Stimulated activated CD4-positive, alpha-beta T cell treated with anti-CD3 and anti-CD28 coated beads, Interleukin-4, amount 100 ng/mL, for 1 hour (primary cell): ENCODE measurements at regions not wholly inside any gene's neighbourhood (a gene's known extent, or its start where the extent isn't known, plus 50 kb on each side); places are given as distances from the start of the nearest gene placed in this dataset.
"Not testable (repeated sequence)": the region's sequence is repeated elsewhere in the genome, so short reads cannot be mapped to it uniquely, and the experiment has no call there.

ENCODE experiments used
- DNase-seq: peaks from one replicate; pipeline ENCODE4 v3.0.0-alpha.2; 2020

GRCh38 chr5:166750376-166750775 is 1541.1 kb upstream of the WWC1 start:
- no peak for DNase-seq

- DNase-seq = no peak
Measured at GRCh38 chr5:166758151-166758550, 1533.3 kb upstream of the WWC1 start.

- DNase-seq = no peak
Measured at GRCh38 chr5:166767858-166768257, 1523.6 kb upstream of the WWC1 start.

GRCh38 chr5:166768536-166768935 is 1522.9 kb upstream of the WWC1 start:
- DNase-seq = no peak

- no peak for DNase-seq
Measured at GRCh38 chr5:166772770-166773169, 1518.7 kb upstream of the WWC1 start.

- DNase-seq = no peak
Measured at GRCh38 chr5:166781737-166782136, 1509.7 kb upstream of the WWC1 start.

GRCh38 chr5:166784545-166785078 is 1506.8 kb upstream of the WWC1 start:
- no peak for DNase-seq

GRCh38 chr5:166786178-166786577 is 1505.3 kb upstream of the WWC1 start:
- no peak for DNase-seq

- no peak for DNase-seq
Measured at GRCh38 chr5:166786889-166787288, 1504.6 kb upstream of the WWC1 start.

GRCh38 chr5:166788050-166788449 is 1503.4 kb upstream of the WWC1 start:
- no peak for DNase-seq

GRCh38 chr5:166795756-166796155 is 1495.7 kb upstream of the WWC1 start:
- no peak for DNase-seq

GRCh38 chr5:166803058-166803457 is 1488.4 kb upstream of the WWC1 start:
- DNase-seq = no peak

- DNase-seq = not testable (repeated sequence)
Measured at GRCh38 chr5:166804223-166804622, 1487.2 kb upstream of the WWC1 start.

GRCh38 chr5:166804693-166805092 is 1486.8 kb upstream of the WWC1 start:
- DNase-seq = not testable (repeated sequence)

GRCh38 chr5:166810093-166810658 is 1481.3 kb upstream of the WWC1 start:
- not testable (repeated sequence) for DNase-seq

- no peak for DNase-seq
Measured at GRCh38 chr5:166810721-166811120, 1480.7 kb upstream of the WWC1 start.

GRCh38 chr5:166823360-166823759 is 1468.1 kb upstream of the WWC1 start:
- DNase-seq = no peak

- DNase-seq = no peak
Measured at GRCh38 chr5:166834246-166834645, 1457.2 kb upstream of the WWC1 start.

- no peak for DNase-seq
Measured at GRCh38 chr5:166845044-166845443, 1446.4 kb upstream of the WWC1 start.

- DNase-seq = no peak
Measured at GRCh38 chr5:166856791-166857190, 1434.7 kb upstream of the WWC1 start.

- DNase-seq = no peak
Measured at GRCh38 chr5:166860426-166860825, 1431.0 kb upstream of the WWC1 start.

- no peak for DNase-seq
Measured at GRCh38 chr5:166862581-166862980, 1428.9 kb upstream of the WWC1 start.

- no peak for DNase-seq
Measured at GRCh38 chr5:166865206-166865605, 1426.2 kb upstream of the WWC1 start.

- DNase-seq = no peak
Measured at GRCh38 chr5:166880456-166880855, 1411.0 kb upstream of the WWC1 start.

GRCh38 chr5:166881802-166882201 is 1409.6 kb upstream of the WWC1 start:
- no peak for DNase-seq
